RWPE2 (cell line): ENCODE measurements at regions not wholly inside any gene's neighbourhood (a gene's known extent, or its start where the extent isn't known, plus 50 kb on each side); places are given as distances from the start of the nearest gene placed in this dataset.

ENCODE experiments used
- ATAC-seq: fragments of 200-7000 bp; cut with Tn5 transposase; 3 replicates; pipeline ENCODE4 v1.9.1; 2021; ENCODE audit warnings: low read depth
- DNase-seq: peaks from one replicate; pipeline ENCODE4 v3.0.0-alpha.2; 2020; ENCODE audit warnings: low spot score
- H3K27ac ChIP-seq: fragments of 450-650 bp; 2 replicates; pipeline ENCODE4 v1.5.1; 2017; ENCODE audit warnings: mild to moderate bottlenecking; ENCODE audit not compliant: poor library complexity, severe bottlenecking
- H3K27me3 ChIP-seq: fragments of 250-450 bp; sonication (Bioruptor Pico); 2 replicates; pipeline ENCODE4 v1.5.1; 2021; ENCODE audit warnings: mild to moderate bottlenecking, moderate library complexity; ENCODE audit not compliant: insufficient read depth, poor library complexity, severe bottlenecking
- H3K36me3 ChIP-seq: fragments of 250-450 bp; sonication (Bioruptor Pico); 2 replicates; pipeline ENCODE4 v1.5.1; 2020; ENCODE audit warnings: low read depth, mild to moderate bottlenecking, moderate library complexity
- H3K4me1 ChIP-seq: fragments of 250-450 bp; sonication (Bioruptor Pico); 2 replicates; pipeline ENCODE4 v1.5.1; 2021; ENCODE audit warnings: mild to moderate bottlenecking, moderate library complexity; ENCODE audit not compliant: insufficient read depth, poor library complexity, severe bottlenecking
- H3K4me3 ChIP-seq: fragments of 250-450 bp; sonication (Bioruptor Pico); 2 replicates; pipeline ENCODE4 v1.5.1; 2021; ENCODE audit warnings: mild to moderate bottlenecking, moderate library complexity; ENCODE audit not compliant: severe bottlenecking
- H3K9me3 ChIP-seq: fragments of 250-450 bp; sonication (Bioruptor Pico); 2 replicates; pipeline ENCODE4 v1.5.1; 2021; ENCODE audit warnings: mild to moderate bottlenecking, moderate library complexity; ENCODE audit not compliant: severe bottlenecking
- TF ChIP-seq, protein P1 (sequence below): fragments of 450-650 bp; IDR thresholded peaks from one replicate; pipeline ENCODE4 v1.5.1; 2017; ENCODE audit warnings: mild to moderate bottlenecking, moderate library complexity; ENCODE audit not compliant: poor library complexity, severe bottlenecking

DNA sequence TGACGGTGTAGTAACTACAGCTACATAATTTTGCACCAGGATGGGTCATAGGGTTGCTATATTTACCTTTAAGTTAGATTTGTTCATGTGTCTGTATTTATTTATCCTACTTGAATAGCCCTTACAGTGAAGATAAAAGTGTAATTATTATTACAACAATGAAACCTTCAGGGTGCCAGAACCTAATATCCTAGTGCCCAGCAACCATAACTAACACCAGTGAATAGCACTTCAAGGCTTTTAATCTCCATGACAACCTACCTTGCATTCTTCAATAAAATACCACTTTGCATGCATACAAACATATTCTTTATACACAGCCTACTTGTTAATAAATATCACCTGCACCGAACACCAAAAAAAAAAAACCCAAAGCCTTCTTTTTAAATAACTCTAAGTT, 58.7 kb upstream of the G2E3 start:
- TF ChIP-seq, protein P1, sequence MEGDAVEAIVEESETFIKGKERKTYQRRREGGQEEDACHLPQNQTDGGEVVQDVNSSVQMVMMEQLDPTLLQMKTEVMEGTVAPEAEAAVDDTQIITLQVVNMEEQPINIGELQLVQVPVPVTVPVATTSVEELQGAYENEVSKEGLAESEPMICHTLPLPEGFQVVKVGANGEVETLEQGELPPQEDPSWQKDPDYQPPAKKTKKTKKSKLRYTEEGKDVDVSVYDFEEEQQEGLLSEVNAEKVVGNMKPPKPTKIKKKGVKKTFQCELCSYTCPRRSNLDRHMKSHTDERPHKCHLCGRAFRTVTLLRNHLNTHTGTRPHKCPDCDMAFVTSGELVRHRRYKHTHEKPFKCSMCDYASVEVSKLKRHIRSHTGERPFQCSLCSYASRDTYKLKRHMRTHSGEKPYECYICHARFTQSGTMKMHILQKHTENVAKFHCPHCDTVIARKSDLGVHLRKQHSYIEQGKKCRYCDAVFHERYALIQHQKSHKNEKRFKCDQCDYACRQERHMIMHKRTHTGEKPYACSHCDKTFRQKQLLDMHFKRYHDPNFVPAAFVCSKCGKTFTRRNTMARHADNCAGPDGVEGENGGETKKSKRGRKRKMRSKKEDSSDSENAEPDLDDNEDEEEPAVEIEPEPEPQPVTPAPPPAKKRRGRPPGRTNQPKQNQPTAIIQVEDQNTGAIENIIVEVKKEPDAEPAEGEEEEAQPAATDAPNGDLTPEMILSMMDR: no peak
- ATAC-seq (no peak), DNase-seq (no peak)
- Histone ChIP-seq H3K27ac (no peak overlapping the region), H3K4me1 (no peaks in the 10 kb centered on the region), H3K9me3 (no peaks in the 10 kb centered on the region), H3K36me3 (no peaks in the 10 kb centered on the region), H3K4me3 (no peak overlapping the region), H3K27me3 (peaks cover 21% of the 10 kb centered on the region)

DNA sequence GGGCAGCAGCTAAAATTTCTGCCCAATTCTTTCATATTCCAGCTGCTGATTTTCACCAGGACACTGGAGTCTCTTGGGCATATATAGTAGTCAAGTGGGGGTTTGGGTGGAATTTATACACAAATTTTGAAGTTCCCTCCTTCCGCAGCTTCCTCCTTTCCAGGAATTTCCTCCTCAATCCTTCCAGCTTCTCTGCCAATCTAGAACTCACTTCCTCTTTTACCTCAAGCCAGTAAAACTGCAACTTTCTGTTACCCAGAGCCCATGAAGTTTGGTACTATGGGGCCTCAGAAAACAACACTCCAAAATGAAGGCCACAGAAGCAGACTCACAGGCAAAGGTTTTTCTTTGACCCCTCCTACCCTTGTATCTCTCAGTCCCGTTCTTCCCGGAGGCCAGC, 51.7 kb upstream of the G2E3 start:
- DNase-seq: no peak
- H3K36me3 ChIP-seq: no peaks in the 10 kb centered on the region
- peaks cover 28% of the 10 kb centered on the region for H3K27me3 ChIP-seq
- no peaks in the 10 kb centered on the region for H3K9me3 ChIP-seq
- H3K4me3 ChIP-seq: no peak overlapping the region
- no peak overlapping the region for H3K27ac ChIP-seq
- TF ChIP-seq, protein P1: no peak
- no peaks in the 10 kb centered on the region for H3K4me1 ChIP-seq
- no peak for ATAC-seq
